GM23338 (cell line): ENCODE measurements at regions not wholly inside any gene's neighbourhood (a gene's known extent, or its start where the extent isn't known, plus 50 kb on each side); places are given as distances from the start of the nearest gene placed in this dataset.
A peak's percentile ranks its signal among the peaks of the same experiment; 100 is the strongest.

Experiments
- ATAC-seq: fragments of 200-7000 bp; cut with Tn5 transposase; 3 replicates; pipeline ENCODE4 v1.9.1; 2020
- DNase-seq: peaks from one replicate; pipeline ENCODE4 v3.0.0-alpha.2; 2015; ENCODE audit warnings: low spot score
- H2AFZ ChIP-seq: fragments of 200-600 bp; sonication (generic); 2 replicates; pipeline ENCODE4 v1.8.0; 2016; ENCODE audit warnings: antibody characterized with exemption, mild to moderate bottlenecking, moderate library complexity
- H3F3A ChIP-seq: fragments of 200-600 bp; sonication (generic); replicated peaks from 2 replicates; pipeline ENCODE4 v1.8.0; 2017; ENCODE audit warnings: antibody characterized with exemption, mixed run types, low read depth
- H3K27ac ChIP-seq: fragments of 200-600 bp; sonication (generic); 2 replicates; pipeline ENCODE4 v1.6.1; 2016; ENCODE audit warnings: low read depth
- H3K27me3 ChIP-seq: fragments of 200-600 bp; sonication (generic); 2 replicates; pipeline ENCODE4 v1.8.0; 2016; ENCODE audit warnings: mild to moderate bottlenecking, mixed run types, moderate library complexity; ENCODE audit not compliant: insufficient read depth
- H3K36me3 ChIP-seq: fragments of 200-600 bp; sonication (generic); 2 replicates; pipeline ENCODE4 v1.8.0; 2016; ENCODE audit warnings: mild to moderate bottlenecking; ENCODE audit not compliant: insufficient read depth
- H3K4me1 ChIP-seq: fragments of 200-600 bp; sonication (generic); 2 replicates; pipeline ENCODE4 v1.8.0; 2016; ENCODE audit warnings: mild to moderate bottlenecking, moderate library complexity; ENCODE audit not compliant: insufficient read depth
- H3K4me2 ChIP-seq: fragments of 200-600 bp; sonication (generic); 2 replicates; pipeline ENCODE4 v1.7.1; 2017; ENCODE audit warnings: mixed run types
- H3K4me3 ChIP-seq: fragments of 200-600 bp; sonication (generic); 2 replicates; pipeline ENCODE4 v1.6.1; 2016; ENCODE audit warnings: mixed run types
- H3K79me2 ChIP-seq: fragments of 200-600 bp; sonication (generic); replicated peaks from 2 replicates; pipeline ENCODE4 v1.8.0; 2017; ENCODE audit warnings: mild to moderate bottlenecking; ENCODE audit not compliant: insufficient read depth
- H3K9me2 ChIP-seq: fragments of 200-600 bp; sonication (generic); 2 replicates; pipeline ENCODE4 v1.8.0; 2017; ENCODE audit not compliant: insufficient read depth
- H4K20me1 ChIP-seq: fragments of 200-600 bp; sonication (generic); replicated peaks from 2 replicates; pipeline ENCODE4 v1.8.0; 2017; ENCODE audit warnings: mild to moderate bottlenecking; ENCODE audit not compliant: insufficient read depth
- H3K27ac Mint-ChIP-seq: 2 replicates; pipeline ENCODE4 v1.8.0; 2020; ENCODE audit warnings: inconsistent platforms, mild to moderate bottlenecking, moderate library complexity, mixed read lengths
- H3K27me3 Mint-ChIP-seq: 3 replicates; pipeline ENCODE4 v1.8.0; 2022; ENCODE audit warnings: low read depth, mild to moderate bottlenecking, moderate library complexity, mixed read lengths, inconsistent platforms; ENCODE audit not compliant: insufficient read depth, poor library complexity
- H3K36me3 Mint-ChIP-seq: 3 replicates; pipeline ENCODE4 v1.8.0; 2021; ENCODE audit warnings: low read depth, mild to moderate bottlenecking, inconsistent platforms, moderate library complexity, mixed read lengths
- H3K4me1 Mint-ChIP-seq: 3 replicates; pipeline ENCODE4 v1.8.0; 2020; ENCODE audit warnings: mild to moderate bottlenecking, inconsistent platforms, mixed read lengths
- H3K4me3 Mint-ChIP-seq: 3 replicates; pipeline ENCODE4 v1.8.0; 2021; ENCODE audit warnings: moderate library complexity, mild to moderate bottlenecking, inconsistent platforms, mixed read lengths
- H3K9me3 Mint-ChIP-seq: 3 replicates; pipeline ENCODE4 v1.8.0; 2020; ENCODE audit warnings: moderate library complexity, mild to moderate bottlenecking, inconsistent platforms, mixed read lengths
- CREB1 ChIP-seq: fragments of 250-450 bp; sonication (Bioruptor Pico); IDR thresholded peaks from 2 replicates; pipeline ENCODE4 v1.5.0; 2020; ENCODE audit warnings: low read depth, mild to moderate bottlenecking, moderate library complexity
- CTCF ChIP-seq, 2 experiments: fragments of 200-600 bp in 1 of 2; sonication (generic) in 1 of 2; conservative IDR thresholded peaks; 2 replicates each; pipeline versions ENCODE4 v1.5.1 to v1.6.1; 2016 to 2017; ENCODE audit warnings: antibody characterized with exemption in 2 of 2, low read depth in 2 of 2, mild to moderate bottlenecking in 2 of 2, moderate library complexity in 1 of 2
- ETS1 ChIP-seq: IDR thresholded peaks from 2 replicates; pipeline ENCODE4 v1.6.1; 2016; ENCODE audit warnings: antibody characterized with exemption
- EZH2 ChIP-seq: fragments of 200-600 bp; sonication (generic); IDR thresholded peaks from one replicate; pipeline ENCODE4 v1.8.0; 2017; ENCODE audit warnings: antibody characterized with exemption, mild to moderate bottlenecking, low read depth; ENCODE audit not compliant: unreplicated experiment
- EZH2phosphoT487 ChIP-seq: fragments of 200-600 bp; sonication (generic); IDR thresholded peaks from one replicate; pipeline ENCODE4 v1.8.1; 2018; ENCODE audit warnings: antibody characterized with exemption; ENCODE audit not compliant: unreplicated experiment
- JUNB ChIP-seq: IDR thresholded peaks from one replicate; pipeline ENCODE4 v1.6.1; 2016; ENCODE audit warnings: antibody characterized with exemption; ENCODE audit not compliant: unreplicated experiment
- NANOG ChIP-seq: IDR thresholded peaks from 2 replicates; pipeline ENCODE4 v1.6.1; 2016; ENCODE audit warnings: antibody characterized with exemption, borderline replicate concordance
- POLR2AphosphoS5 ChIP-seq: IDR thresholded peaks from 2 replicates; pipeline ENCODE4 v1.6.1; 2016; ENCODE audit warnings: antibody characterized with exemption, low read depth
- REST ChIP-seq: IDR thresholded peaks from one replicate; pipeline ENCODE4 v1.6.1; 2018; ENCODE audit warnings: antibody characterized with exemption; ENCODE audit not compliant: unreplicated experiment
- STAT1 ChIP-seq: IDR thresholded peaks from one replicate; pipeline ENCODE4 v1.6.1; 2016; ENCODE audit warnings: antibody characterized with exemption; ENCODE audit not compliant: unreplicated experiment
- ZNF114 ChIP-seq: fragments of 250-450 bp; sonication (Bioruptor Pico); IDR thresholded peaks from 2 replicates; pipeline ENCODE4 v1.5.0; 2020; ENCODE audit warnings: mild to moderate bottlenecking, moderate library complexity
- ZNF331 ChIP-seq: fragments of 250-450 bp; sonication (Bioruptor Pico); IDR thresholded peaks from 2 replicates; pipeline ENCODE4 v1.5.0; 2020; ENCODE audit warnings: low read depth, mild to moderate bottlenecking, moderate library complexity

- TF ChIP-seq CTCF (conservative IDR thresholded peaks at IDR 0.05; ENCODE audit: low read depth in 2 of 2) = no peak
- no peak for TF ChIP-seq CREB1
- no peak for TF ChIP-seq EZH2
- no peak for TF ChIP-seq JUNB
- no peak for TF ChIP-seq STAT1
- TF ChIP-seq NANOG = no peak
- TF ChIP-seq ETS1 = no peak
- TF ChIP-seq REST = no peak
- no peak for TF ChIP-seq EZH2phosphoT487
These were observed 185.0 kb downstream of the MED10 start (continued) for GRCh38 chr5:6193310-6193709.

GRCh38 chr5:6190838-6191237, 187.5 kb downstream of the MED10 start:
- ATAC-seq (peak; percentile 42), DNase-seq (peak; percentile 17)
- Histone ChIP-seq H3K4me2 (no peak overlapping the region), H3K9me2 (no peaks in the 10 kb centered on the region), H3K79me2 (no peaks in the 10 kb centered on the region), H3K36me3 (no peaks in the 10 kb centered on the region), H4K20me1 (no peaks in the 10 kb centered on the region), H2AFZ (peak overlapping the region; percentile 63; the same call in 1 of the 2 replicates), H3K4me3 (no peak overlapping the region), H3K27ac (no peak overlapping the region), H3K4me1 (peaks cover 8% of the 10 kb centered on the region; the same call in 1 of the 2 replicates), H3K27me3 (no peaks in the 10 kb centered on the region), H3F3A (no peaks in the 10 kb centered on the region)
- Mint-ChIP-seq H3K36me3 (no peaks in the 10 kb centered on the region), H3K27me3 (peaks cover 5% of the 10 kb centered on the region), H3K4me1 (peaks cover 16% of the 10 kb centered on the region), H3K27ac (no peak overlapping the region), H3K4me3 (no peak overlapping the region), H3K9me3 (no peaks in the 10 kb centered on the region; the same call in 2 of the 3 replicates)
- no peak for TF ChIP-seq ZNF114
- TF ChIP-seq EZH2phosphoT487 = no peak
- no peak for TF ChIP-seq EZH2
- no peak for TF ChIP-seq NANOG
- TF ChIP-seq STAT1 = no peak
- TF ChIP-seq ETS1 = no peak
- TF ChIP-seq CREB1 = no peak
- TF ChIP-seq REST = no peak
- TF ChIP-seq ZNF331 (CRISPR knock-in tag) = no peak
- no peak for TF ChIP-seq POLR2AphosphoS5
- TF ChIP-seq JUNB = no peak
- TF ChIP-seq CTCF (conservative IDR thresholded peaks at IDR 0.05; ENCODE audit: low read depth in 2 of 2) = no peak
